K562 (cell line): ENCODE measurements at regions not wholly inside any gene's neighbourhood (a gene's known extent, or its start where the extent isn't known, plus 50 kb on each side); places are given as distances from the start of the nearest gene placed in this dataset.

Source experiments
- CREM ChIP-seq: IDR thresholded peaks from 2 replicates; pipeline ENCODE4 v1.6.1; 2014; ENCODE audit warnings: antibody characterized with exemption, low read depth
- ERF ChIP-seq: fragments of 450-650 bp; formaldehyde crosslinking; IDR thresholded peaks from 2 replicates; pipeline ENCODE4 v1.4.0; 2020; ENCODE audit warnings: mild to moderate bottlenecking, mixed read lengths
- FOXK2 ChIP-seq, 2 experiments: fragments of 450-650 bp; IDR thresholded peaks in 1 of 2; conservative IDR thresholded peaks in 1 of 2; 2 replicates each; pipeline ENCODE4 v1.6.1; 2016; ENCODE audit warnings: low read depth in 2 of 2, mild to moderate bottlenecking in 1 of 2
- KLF16 ChIP-seq: IDR thresholded peaks from 2 replicates; pipeline ENCODE4 v1.6.1; 2016; ENCODE audit warnings: antibody characterized with exemption
- MAZ ChIP-seq, 2 experiments: fragments of 450-650 bp in 1 of 2; sonication (generic) in 1 of 2; formaldehyde crosslinking; IDR thresholded peaks in 1 of 2; conservative IDR thresholded peaks in 1 of 2; 2 replicates each; pipeline versions ENCODE4 v1.4.0 to v1.5.0; 2020; ENCODE audit warnings: mild to moderate bottlenecking in 1 of 2, missing genetic modification reagents in 1 of 2
- MTF1 ChIP-seq: fragments of 250-450 bp; sonication (Bioruptor Pico); IDR thresholded peaks from 2 replicates; pipeline ENCODE4 v1.9.0; 2021; ENCODE audit warnings: moderate library complexity, mild to moderate bottlenecking, inconsistent platforms, borderline replicate concordance
- NR3C1 ChIP-seq: sonication (generic); formaldehyde crosslinking; IDR thresholded peaks from 2 replicates; pipeline ENCODE4 v1.8.1; 2022; ENCODE audit warnings: missing genetic modification reagents
- POLR2A ChIP-seq: fragments of 450-650 bp; conservative IDR thresholded peaks from 2 replicates; pipeline ENCODE4 v1.6.1; 2016
- SAFB ChIP-seq: fragments of 200-400 bp; formaldehyde crosslinking; IDR thresholded peaks from 2 replicates; pipeline ENCODE4 v1.6.1; 2017; ENCODE audit warnings: low read depth, low read length, borderline replicate concordance
- TRIM28 ChIP-seq: fragments of 450-650 bp; IDR thresholded peaks from 2 replicates; pipeline ENCODE4 v1.6.1; 2017
- ZNF785 ChIP-seq: fragments of 250-450 bp; sonication (Bioruptor Pico); IDR thresholded peaks from 2 replicates; pipeline ENCODE4 v1.4.0; 2020; ENCODE audit warnings: mild to moderate bottlenecking
- TF ChIP-seq, protein P1 (sequence below), 3 experiments: IDR thresholded peaks in 2 of 3; conservative IDR thresholded peaks in 1 of 3; 2 replicates each; pipeline ENCODE4 v1.5.1; 2011 to 2012; ENCODE audit warnings: low read length in 3 of 3, mild to moderate bottlenecking in 3 of 3, control low read depth in 2 of 3, improper control_type of control experiment in 1 of 3, inconsistent platforms in 1 of 3, low read depth in 1 of 3, mixed read lengths in 1 of 3, moderate library complexity in 1 of 3; ENCODE audit not compliant: insufficient read depth in 2 of 3

- TF ChIP-seq POLR2A (no peak), ERF (CRISPR knock-in tag) (no peak), MAZ (CRISPR knock-in tag; conservative IDR thresholded peaks at IDR 0.05 in 1 of 2, IDR thresholded peaks at IDR 0.05 in 1 of 2) (no peak), ZNF785 (no peak), FOXK2 (conservative IDR thresholded peaks at IDR 0.05 in 1 of 2, IDR thresholded peaks at IDR 0.05 in 1 of 2; ENCODE audit: low read depth in 2 of 2) (no peak), CREM (no peak), KLF16 (no peak), SAFB (no peak), MTF1 (no peak), NR3C1 (CRISPR knock-in tag) (no peak), TRIM28 (no peak)
- TF ChIP-seq, protein P1, sequence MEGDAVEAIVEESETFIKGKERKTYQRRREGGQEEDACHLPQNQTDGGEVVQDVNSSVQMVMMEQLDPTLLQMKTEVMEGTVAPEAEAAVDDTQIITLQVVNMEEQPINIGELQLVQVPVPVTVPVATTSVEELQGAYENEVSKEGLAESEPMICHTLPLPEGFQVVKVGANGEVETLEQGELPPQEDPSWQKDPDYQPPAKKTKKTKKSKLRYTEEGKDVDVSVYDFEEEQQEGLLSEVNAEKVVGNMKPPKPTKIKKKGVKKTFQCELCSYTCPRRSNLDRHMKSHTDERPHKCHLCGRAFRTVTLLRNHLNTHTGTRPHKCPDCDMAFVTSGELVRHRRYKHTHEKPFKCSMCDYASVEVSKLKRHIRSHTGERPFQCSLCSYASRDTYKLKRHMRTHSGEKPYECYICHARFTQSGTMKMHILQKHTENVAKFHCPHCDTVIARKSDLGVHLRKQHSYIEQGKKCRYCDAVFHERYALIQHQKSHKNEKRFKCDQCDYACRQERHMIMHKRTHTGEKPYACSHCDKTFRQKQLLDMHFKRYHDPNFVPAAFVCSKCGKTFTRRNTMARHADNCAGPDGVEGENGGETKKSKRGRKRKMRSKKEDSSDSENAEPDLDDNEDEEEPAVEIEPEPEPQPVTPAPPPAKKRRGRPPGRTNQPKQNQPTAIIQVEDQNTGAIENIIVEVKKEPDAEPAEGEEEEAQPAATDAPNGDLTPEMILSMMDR (IDR thresholded peaks at IDR 0.05 in 2 of 3, conservative IDR thresholded peaks at IDR 0.05 in 1 of 3; ENCODE audit: insufficient read depth in 2 of 3, low read depth in 1 of 3, low read length in 3 of 3), result no peak
Observed at GRCh38 chr2:142665241-142665640, 212.2 kb upstream of the KYNU start.
